DMS153 treated with DMSO at 0.1 percent for 48 hours (cell line): ENCODE measurements at regions not wholly inside any gene's neighbourhood (a gene's known extent, or its start where the extent isn't known, plus 50 kb on each side); places are given as distances from the start of the nearest gene placed in this dataset.

Source experiments
- DNase-seq: peaks from one replicate; lab custom pipeline; 2025; ENCODE audit not compliant: unreplicated experiment; lab: John Stamatoyannopoulos, UW

- DNase-seq = peak; percentile 43
Observed at GRCh38 chr4:181701214-181701613, 542.0 kb upstream of the TENM3 start.

- no peak for DNase-seq
Observed at GRCh38 chr4:181701894-181702293, 541.3 kb upstream of the TENM3 start.

- DNase-seq = no peak
Observed at GRCh38 chr4:181702864-181703495, 540.2 kb upstream of the TENM3 start.

DNA sequence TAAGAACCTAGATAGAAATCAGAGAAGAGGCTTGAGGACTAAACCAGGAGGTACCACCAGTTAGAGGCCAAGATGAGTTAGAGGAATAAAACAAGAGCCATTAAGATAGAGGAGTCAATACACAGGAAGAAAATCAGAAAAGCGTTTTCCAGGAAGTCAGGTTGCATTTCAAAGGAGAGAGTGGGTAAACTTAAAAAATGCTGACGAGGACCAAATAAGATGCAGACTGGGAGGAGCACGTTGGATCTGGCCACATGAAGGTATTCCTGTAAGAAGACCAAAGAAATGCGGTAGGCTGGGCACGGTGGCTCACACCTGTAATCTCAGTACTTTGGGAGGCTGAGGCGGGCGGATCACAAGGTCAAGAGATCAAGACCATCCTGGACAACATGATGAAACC, 533.1 kb upstream of the TENM3 start:
- no peak for DNase-seq

GRCh38 chr4:181711387-181711786, 531.8 kb upstream of the TENM3 start:
- peak; percentile 11 for DNase-seq

- DNase-seq = no peak
Observed at GRCh38 chr4:181728305-181728966, 514.8 kb upstream of the TENM3 start.

DNA sequence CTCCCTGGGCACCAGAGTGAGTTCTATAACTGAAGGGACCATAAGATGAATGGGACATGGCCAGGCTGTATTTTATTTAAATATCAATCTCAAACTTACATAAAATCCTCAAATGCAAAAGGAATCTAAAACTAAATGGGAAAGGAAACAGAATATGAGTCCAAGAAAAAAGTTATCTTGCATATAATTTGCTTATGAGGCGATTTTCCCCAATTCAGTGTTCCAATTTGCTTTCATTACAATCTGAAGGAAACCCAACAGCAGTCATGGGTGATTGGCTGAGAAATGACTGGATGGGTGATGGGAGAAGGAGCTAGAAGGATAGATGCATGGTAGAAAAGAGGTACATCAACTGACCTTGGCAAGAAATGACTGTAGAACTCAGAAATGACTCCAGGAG, 511.3 kb upstream of the TENM3 start:
- DNase-seq = no peak

DNA sequence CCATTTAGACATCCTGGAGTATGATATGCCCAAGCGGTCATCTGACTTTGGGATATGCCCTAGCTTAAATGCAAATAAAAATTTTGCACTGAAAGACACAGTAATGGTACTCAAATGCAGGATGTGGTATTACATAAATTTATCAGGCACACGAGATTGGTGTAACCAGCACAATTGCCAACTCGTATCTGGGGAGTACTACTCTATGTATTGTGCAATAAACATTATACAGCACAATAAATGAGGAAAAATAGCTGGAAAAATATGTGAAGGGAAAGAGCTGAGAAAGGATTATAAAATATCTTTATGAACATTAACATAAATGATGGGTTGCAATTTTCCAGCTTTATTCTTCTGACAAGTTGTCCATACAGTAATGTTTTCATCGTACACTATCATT, 505.5 kb upstream of the TENM3 start:
- DNase-seq = no peak

GRCh38 chr4:181739031-181739430, 504.2 kb upstream of the TENM3 start:
- no peak for DNase-seq

- DNase-seq = no peak
Observed at GRCh38 chr4:181741513-181741912, 501.7 kb upstream of the TENM3 start.

DNA sequence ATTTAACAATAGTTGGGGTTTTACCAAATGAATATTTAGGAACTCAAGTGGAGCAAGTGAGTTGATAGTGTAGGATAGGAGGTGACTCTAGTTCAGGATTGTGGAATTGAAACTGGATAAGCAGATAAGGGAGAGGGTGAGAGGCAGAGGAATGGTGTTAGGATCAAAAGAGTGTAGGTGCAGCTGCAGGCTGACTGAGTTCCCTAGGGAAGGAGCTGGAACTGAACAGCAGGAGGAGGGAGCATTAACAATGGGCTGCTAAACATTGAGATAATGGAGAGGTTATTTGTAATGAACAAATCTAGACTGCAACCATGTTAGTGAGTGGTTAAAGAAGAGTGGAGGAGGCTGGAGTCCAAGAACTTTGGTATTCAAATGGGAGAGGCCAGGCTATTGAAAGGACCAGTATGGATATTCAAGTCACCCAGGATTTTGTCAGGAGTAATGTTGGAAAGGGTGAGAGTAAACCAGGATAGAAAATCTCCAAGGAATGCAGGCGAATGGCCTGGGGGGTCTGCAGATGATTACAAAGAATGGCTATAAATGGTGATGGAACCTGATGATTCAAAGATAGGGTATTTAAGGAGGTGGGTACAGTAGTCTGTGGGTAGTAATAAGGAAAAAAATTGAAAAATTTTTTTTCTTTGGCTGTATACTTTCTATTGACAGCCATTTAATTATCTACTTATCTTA, 497.1 kb upstream of the TENM3 start:
- peak; percentile 49 for DNase-seq

DNA sequence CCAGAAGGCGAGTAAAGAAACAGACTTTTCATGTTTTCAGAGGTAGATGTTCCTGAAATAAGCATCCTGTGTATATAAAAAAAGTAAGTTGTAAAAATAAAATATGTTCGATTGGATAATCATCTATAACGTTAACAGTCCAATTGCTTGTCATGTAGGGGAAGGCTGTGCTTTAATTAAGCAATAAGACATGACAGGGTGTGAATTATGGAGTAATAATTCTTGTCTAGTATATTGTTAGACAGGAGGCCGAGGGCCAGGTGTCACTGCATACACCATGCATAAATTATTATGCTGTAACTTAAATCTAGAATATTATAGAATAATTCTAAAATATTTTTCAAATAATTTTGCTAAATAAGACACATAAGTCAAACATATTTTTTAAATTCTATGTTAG, 494.6 kb upstream of the TENM3 start:
- no peak for DNase-seq

DNA sequence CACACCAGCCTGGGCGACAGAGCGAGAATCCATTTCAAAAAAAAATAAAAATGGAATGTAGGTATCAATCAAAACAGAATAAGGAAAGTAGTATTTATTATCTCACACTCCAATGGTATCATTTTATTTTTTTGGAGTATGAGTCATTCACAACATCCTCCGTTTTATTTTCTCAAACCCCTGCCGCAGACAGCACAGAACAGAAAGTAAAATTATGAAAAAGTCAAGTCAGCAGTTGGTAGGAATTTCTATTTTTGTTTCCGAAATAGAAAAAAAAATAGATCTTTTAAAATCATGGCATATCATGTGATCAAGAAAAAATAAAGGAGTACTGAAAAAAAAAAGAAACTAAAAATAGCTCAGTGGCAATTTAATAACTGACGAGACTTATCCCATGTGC, 490.7 kb upstream of the TENM3 start:
- no peak for DNase-seq

DNA sequence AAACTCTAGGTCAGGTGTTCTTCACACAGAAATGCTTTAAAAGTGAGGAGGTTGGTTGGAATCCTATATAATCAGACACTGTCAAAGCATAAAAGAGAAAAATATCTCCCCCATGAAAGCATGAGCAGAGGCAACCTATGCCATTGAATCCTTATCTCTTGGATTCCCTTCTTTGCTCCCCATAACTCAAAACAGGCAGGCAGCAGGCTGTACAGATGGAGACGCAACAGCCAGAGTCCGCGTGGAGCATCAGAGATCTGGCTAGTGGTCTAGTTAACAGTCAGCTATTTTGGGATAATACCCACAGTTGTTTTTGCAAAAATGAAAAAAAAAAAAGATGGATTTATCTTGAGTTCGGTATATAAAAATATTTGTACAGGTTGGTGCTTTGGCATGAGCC, 490.0 kb upstream of the TENM3 start:
- no peak for DNase-seq

DNA sequence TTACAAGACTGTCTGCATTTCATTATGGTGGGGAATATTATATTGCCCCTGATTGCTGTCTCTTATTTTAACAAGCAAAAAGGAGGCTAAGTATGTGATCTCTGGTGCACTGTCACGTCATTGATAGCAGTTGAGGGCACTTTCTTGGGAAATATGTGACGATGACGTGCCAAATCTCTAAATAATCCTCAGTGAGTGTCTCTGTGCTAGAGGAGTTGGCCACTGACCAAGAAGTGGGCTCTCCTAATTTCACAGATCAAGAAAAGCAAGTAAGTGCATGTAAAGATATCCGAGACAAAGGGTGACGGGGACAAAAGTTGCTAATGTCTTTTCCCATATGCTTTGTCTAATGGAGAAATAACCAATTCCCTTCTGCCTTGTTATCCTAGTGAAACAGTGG, 487.4 kb upstream of the TENM3 start:
- no peak for DNase-seq

DNA sequence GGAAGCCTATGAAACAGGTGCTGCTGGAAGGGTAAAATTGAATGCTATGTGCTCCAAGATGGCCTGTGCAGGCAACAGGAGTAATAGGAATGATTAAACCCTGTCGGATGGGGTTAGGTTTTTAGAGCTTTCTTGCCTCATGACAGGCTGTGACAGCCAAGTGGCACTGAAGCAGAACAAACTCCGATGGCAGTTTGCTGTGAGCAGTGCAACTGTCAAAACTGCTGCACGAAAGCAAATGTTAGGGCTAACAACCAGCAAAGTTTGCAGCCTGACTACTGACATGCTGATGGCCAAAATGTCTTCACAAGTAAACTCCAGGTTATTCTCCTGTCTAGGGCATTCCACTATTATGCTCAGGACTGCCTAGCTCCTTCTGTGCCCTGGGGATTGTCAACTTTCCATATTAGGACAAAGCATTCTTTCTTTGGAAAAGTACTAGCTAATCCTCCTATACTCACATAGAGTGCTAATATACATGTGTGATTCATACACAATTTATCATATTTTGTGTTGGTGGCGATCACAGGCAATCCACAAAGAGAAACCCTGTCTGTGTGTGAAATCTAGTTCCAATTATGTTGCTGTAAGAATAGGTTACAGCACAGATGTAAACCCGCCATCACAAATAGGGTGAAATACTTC, 486.6 kb upstream of the TENM3 start:
- no peak for DNase-seq

GRCh38 chr4:181757098-181757497, 486.1 kb upstream of the TENM3 start:
- DNase-seq = no peak

DNA sequence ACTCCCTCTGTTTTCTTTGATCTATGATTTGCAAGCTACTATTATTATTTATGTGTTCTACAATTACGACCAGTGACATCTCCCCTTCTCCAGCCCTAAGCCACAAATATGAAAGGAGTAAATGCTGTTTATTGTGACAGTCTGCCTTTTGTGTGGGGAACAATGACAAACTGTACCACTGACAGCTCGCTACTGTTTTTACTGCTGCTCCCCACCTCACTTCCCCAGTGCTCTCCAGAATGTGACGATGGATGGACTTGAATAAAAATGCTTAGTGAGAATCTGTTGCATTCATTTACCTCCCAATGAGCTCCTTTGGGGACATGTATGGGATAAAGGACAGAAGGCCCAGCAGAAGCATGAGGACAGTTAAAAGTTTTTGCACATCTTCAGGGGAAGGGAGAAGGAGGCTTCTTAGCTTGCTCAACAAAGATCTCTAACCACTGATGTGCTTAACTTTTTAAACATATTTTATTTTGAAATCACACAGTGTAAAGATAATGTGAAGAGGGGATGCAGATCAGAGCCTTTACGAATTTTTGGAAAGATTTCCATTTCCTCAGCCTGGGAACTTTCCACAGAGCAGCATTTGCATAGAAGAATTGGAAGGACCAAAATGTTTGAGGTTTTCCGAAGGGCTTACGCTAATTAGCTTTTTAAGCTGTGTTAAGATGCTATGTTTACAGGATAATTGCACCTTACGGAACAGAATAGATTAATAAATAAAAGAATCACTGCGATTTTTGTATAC, 485.1 kb upstream of the TENM3 start:
- no peak for DNase-seq

DNA sequence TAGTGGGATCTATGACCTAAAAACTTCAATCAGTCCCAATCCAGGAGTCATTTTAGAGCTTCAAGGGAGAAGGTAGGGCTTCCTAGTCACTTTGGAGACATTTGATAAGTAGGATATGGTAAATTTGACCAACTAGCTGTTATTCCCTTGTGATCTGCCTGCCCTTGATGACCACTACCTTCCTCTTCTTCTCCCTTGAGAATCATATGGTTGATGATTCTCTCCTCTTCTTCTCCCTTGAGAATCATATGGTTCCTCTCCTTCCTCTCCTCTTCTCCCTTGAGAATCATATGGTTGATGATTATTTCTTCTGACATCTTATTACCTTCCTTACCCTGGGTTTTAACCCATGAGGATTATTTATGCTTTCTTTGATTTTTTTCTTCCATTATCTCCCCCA, 482.6 kb upstream of the TENM3 start:
- no peak for DNase-seq

DNA sequence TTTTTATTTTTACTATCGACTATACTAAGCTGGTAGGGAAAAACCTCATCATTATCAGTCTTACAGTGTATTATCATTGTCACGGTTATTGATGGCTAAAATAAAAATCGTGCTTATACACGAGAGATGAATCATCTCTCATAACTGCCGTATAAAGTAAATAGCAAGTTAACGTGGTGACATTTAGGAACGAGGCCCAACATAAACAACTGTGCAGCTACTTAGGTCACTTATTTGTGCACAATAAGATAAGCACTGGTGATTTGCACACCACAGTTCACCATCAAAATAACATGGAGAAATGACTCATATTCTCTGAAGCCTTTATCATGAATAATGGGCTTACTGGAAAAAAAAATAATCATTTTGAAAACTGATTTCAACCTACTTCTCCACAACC, 482.0 kb upstream of the TENM3 start:
- no peak for DNase-seq

GRCh38 chr4:181766061-181766548, 477.1 kb upstream of the TENM3 start:
- DNase-seq = no peak
